ENCODE measurements at regions not wholly inside any gene's neighbourhood (a gene's known extent, or its start where the extent isn't known, plus 50 kb on each side); places are given as distances from the start of the nearest gene placed in this dataset.

DNA sequence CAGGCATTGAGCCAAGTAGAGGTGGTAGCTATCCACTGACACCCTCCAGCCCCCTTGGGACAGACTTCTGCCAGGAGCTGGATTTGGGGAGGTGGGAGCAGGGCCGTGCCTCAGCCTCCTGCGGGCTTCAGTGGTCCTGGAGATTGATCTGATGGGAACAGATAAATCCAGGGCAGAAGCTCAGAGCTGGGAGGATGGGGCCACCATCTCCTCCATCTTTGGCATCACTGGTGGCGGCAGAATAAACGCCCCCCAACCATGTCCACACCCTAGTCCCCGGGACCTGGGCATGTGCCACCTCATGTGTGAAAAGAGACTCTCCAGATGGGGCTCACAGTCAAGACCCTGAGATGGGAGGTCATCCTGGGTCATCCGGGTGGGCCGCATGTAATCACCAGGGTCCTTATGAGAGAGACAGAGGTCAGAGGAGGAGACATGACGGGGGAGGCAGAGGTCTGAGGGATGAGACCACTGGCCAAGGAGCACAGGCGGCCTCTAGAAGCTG, 209.6 kb upstream of the RTL1 start (continued):
- TF ChIP-seq, protein P1, sequence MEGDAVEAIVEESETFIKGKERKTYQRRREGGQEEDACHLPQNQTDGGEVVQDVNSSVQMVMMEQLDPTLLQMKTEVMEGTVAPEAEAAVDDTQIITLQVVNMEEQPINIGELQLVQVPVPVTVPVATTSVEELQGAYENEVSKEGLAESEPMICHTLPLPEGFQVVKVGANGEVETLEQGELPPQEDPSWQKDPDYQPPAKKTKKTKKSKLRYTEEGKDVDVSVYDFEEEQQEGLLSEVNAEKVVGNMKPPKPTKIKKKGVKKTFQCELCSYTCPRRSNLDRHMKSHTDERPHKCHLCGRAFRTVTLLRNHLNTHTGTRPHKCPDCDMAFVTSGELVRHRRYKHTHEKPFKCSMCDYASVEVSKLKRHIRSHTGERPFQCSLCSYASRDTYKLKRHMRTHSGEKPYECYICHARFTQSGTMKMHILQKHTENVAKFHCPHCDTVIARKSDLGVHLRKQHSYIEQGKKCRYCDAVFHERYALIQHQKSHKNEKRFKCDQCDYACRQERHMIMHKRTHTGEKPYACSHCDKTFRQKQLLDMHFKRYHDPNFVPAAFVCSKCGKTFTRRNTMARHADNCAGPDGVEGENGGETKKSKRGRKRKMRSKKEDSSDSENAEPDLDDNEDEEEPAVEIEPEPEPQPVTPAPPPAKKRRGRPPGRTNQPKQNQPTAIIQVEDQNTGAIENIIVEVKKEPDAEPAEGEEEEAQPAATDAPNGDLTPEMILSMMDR (IDR thresholded peaks at IDR 0.05 in 2 of 3, conservative IDR thresholded peaks at IDR 0.05 in 1 of 3; ENCODE audit: borderline replicate concordance in 1 of 3, insufficient read depth in 1 of 3, low read depth in 2 of 3, low read length in 2 of 3) = no peak
- no peak for TF ChIP-seq YY1 (IDR thresholded peaks at IDR 0.05; ENCODE audit: extremely low read depth, insufficient replicate concordance, low read depth, low read length)

DNA sequence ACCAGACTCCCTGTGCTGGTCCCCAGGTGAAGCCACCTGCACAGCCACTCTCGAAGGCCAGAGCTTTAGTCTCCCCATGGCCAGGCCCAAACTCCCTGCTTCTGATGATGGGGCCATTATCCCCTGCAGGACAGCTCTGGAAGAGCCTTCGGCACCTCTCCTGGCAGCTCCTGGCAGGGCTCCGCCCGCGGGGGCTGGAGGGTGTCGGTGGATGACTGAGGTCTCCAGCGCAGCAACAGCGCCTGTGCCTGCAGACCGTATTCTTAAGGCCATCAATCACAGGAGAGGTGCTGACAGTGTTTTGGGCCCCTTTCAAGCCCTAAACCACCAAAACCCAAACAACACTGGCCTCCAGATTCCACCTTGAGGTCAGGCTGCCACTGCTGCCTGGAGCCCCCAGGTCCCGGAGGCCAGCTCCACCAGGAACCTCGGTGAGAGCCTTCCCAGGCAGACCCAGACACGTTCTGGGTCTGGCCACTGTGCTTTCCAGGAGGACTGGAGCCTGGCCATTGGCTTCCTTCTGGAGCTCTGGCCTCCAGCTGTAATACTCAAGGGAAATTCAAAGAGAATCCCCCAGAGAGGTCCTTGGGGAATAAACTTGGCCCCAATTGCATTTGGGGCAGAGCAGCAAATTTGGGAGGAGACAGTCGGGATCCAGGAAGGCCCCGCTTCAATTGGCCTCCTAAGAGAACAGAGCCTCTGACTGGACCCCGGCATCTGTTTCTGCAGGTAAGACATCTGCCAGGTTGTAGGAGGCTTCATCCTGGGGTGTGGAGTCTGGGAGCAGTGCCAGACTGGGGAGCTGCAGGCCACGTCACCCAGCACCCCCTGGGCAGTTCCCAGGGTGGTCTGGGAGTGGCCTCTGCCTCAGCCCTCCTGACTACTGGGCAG, 210.6 kb upstream of the RTL1 start:
- no peaks in the 10 kb centered on the region for H3K4me1 ChIP-seq (ENCODE audit: control insufficient read depth in 1 of 2, insufficient read depth in 2 of 2, low read length in 2 of 2)
- H3K4me2 ChIP-seq (ENCODE audit: low read length) = no peak overlapping the region
- RAD21 ChIA-PET (ENCODE audit: low non-redundant PET in 1 of 2, low total read pairs in 2 of 2, uncharacterized antibody in 2 of 2, unreplicated experiment in 2 of 2) = interaction anchor here in 1 of 2 experiments (0.6 kb wide), 1 partner anchor 85 kb away, joined by 3 read pairs; no protein-coding TSS in a partner anchor
- DNase-seq (ENCODE audit: low read depth, low spot score) (no peak), ATAC-seq (no peak)
- H3K9ac ChIP-seq (ENCODE audit: low read length) = no peak overlapping the region
- no peak overlapping the region for H3K27ac ChIP-seq (ENCODE audit: low read depth, low read length)
- no peaks in the 10 kb centered on the region for H4K20me1 ChIP-seq (ENCODE audit: insufficient read depth)
- no peak overlapping the region for H2AFZ ChIP-seq (ENCODE audit: low read depth, low read length, poor library complexity, severe bottlenecking)
- POLR2A ChIA-PET = no interaction called here
- CTCF ChIA-PET = no interaction called here
- no peaks in the 10 kb centered on the region for H3K79me2 ChIP-seq (ENCODE audit: insufficient read depth, low read length)
- no peak overlapping the region for H3K4me3 ChIP-seq (replicated peaks in 1 of 2; ENCODE audit: low read depth in 1 of 2, low read length in 2 of 2)
- intact Hi-C loops (cut with micrococcal nuclease) = no loop called here
- no peaks in the 10 kb centered on the region for H3K36me3 ChIP-seq (ENCODE audit: control insufficient read depth in 1 of 2, insufficient read depth in 2 of 2, low read length in 2 of 2)
- no peaks in the 10 kb centered on the region for H3K9me2 ChIP-seq (ENCODE audit: insufficient read depth)
- BruUV-seq (replicated peaks) = no TSS peak
- no peaks in the 10 kb centered on the region for H3K9me3 ChIP-seq (ENCODE audit: control insufficient read depth in 1 of 2, insufficient read depth in 1 of 2, low read depth in 1 of 2, low read length in 2 of 2)
- peaks cover 3% of the 10 kb centered on the region; the same call in 1 of the 2 replicates for H3K27me3 ChIP-seq (ENCODE audit: insufficient read depth, low read length)
- TF ChIP-seq CEBPB (IDR thresholded peaks at IDR 0.05; ENCODE audit: low read depth) (no peak), ELF1 (IDR thresholded peaks at IDR 0.05; ENCODE audit: borderline replicate concordance, low read depth) (no peak), ZFX (IDR thresholded peaks at IDR 0.05) (no peak), POLR2A (IDR thresholded peaks at IDR 0.05; ENCODE audit: borderline replicate concordance, extremely low read depth, insufficient read depth, insufficient read length) (no peak), CBX3 (IDR thresholded peaks at IDR 0.05; ENCODE audit: low read depth) (no peak), YY1 (IDR thresholded peaks at IDR 0.05; ENCODE audit: extremely low read depth, insufficient replicate concordance, low read depth, low read length) (no peak), EZH2phosphoT487 (IDR thresholded peaks at IDR 0.05; ENCODE audit: borderline replicate concordance) (no peak), RAD21 (IDR thresholded peaks at IDR 0.05; ENCODE audit: low read depth) (no peak), EZH2 (IDR thresholded peaks at IDR 0.05) (no peak), TCF7L2 (IDR thresholded peaks at IDR 0.05; ENCODE audit: borderline replicate concordance, extremely low read depth, insufficient read depth, insufficient read length) (no peak), SRF (IDR thresholded peaks at IDR 0.05; ENCODE audit: low read depth) (no peak), EGR1 (IDR thresholded peaks at IDR 0.05; ENCODE audit: low read depth) (no peak), JUND (IDR thresholded peaks at IDR 0.05) (no peak)
- TF ChIP-seq, protein P2, sequence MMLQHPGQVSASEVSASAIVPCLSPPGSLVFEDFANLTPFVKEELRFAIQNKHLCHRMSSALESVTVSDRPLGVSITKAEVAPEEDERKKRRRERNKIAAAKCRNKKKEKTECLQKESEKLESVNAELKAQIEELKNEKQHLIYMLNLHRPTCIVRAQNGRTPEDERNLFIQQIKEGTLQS (IDR thresholded peaks at IDR 0.05) = no peak
- TF ChIP-seq, protein P3, sequence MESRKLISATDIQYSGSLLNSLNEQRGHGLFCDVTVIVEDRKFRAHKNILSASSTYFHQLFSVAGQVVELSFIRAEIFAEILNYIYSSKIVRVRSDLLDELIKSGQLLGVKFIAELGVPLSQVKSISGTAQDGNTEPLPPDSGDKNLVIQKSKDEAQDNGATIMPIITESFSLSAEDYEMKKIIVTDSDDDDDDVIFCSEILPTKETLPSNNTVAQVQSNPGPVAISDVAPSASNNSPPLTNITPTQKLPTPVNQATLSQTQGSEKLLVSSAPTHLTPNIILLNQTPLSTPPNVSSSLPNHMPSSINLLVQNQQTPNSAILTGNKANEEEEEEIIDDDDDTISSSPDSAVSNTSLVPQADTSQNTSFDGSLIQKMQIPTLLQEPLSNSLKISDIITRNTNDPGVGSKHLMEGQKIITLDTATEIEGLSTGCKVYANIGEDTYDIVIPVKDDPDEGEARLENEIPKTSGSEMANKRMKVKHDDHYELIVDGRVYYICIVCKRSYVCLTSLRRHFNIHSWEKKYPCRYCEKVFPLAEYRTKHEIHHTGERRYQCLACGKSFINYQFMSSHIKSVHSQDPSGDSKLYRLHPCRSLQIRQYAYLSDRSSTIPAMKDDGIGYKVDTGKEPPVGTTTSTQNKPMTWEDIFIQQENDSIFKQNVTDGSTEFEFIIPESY (IDR thresholded peaks at IDR 0.05; ENCODE audit: extremely low read depth, insufficient replicate concordance, low read length) = no peak
- TF ChIP-seq, protein P4, sequence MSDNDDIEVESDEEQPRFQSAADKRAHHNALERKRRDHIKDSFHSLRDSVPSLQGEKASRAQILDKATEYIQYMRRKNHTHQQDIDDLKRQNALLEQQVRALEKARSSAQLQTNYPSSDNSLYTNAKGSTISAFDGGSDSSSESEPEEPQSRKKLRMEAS (IDR thresholded peaks at IDR 0.05) = no peak
